GM21717 (cell line): ENCODE measurements at regions not wholly inside any gene's neighbourhood (a gene's known extent, or its start where the extent isn't known, plus 50 kb on each side); places are given as distances from the start of the nearest gene placed in this dataset.
"Not testable (repeated sequence)": the region's sequence is repeated elsewhere in the genome, so short reads cannot be mapped to it uniquely, and the experiment has no call there.

Experiments used
- ATAC-seq: cut with Tn5 transposase; IDR thresholded peaks from one replicate; pipeline ENCODE4 v1.9.1; 2021; ENCODE audit warnings: mild to moderate bottlenecking, moderate library complexity; ENCODE audit not compliant: unreplicated experiment

DNA sequence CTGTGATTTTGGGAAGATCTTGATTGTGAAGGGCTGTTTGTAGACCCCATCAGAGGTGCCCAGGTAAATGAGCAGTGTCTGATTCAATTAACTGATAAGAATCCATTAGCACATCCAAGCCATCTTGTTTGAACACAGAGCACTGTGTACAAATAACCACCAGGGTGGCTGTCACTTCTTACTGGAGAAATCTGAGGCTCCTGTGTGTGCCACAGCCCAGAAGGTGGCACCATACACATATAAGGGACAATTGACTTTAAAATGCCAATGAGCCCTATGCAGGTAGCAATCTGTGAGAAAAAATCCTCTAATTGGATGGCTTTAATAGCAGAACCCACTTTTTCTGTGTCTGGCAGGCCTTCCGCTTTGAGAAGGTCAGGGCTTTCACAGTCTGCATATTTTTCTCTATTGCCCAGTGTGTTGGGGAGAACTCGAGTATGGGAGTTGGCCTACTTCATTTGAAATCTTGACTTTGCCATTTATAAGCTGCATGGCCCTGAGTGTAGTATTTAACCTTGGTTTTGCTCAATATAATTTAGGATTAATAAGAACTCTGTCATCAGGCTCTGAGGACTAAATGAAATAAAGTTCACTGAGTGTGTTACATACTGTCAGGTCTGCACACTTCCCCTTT, 517.4 kb downstream of the CCSER2 start:
- ATAC-seq, result no peak

DNA sequence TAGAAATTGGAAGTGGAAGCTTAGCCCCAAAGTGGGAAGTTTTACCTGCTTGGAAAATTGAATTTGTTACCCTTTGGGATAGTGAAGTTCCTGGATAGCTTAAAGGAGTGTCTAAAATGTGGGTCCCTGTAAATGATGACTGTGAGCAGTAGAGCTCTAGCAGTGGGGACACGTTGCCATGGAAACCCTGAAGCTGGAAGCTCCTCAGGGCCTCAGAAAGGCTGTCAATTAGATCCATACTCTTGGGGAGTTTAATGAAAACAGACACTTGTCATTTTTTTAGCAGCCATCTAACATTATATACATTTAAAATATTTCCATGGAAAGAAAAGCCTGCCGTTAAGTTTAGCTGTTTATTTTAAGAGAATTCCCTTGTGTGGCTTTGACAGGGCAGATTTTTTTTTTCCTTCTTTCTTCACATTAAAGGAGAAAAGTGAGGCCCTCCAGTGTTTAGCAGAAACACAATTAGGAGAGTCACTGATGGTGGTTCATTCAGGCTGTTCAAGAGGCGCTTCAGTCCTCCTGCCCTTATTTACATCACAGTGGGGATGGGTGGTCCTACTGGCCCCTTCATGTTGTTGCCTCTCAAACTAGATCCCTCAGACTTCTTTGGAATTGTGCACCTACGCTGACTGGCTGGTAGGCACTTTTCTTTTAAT, 518.4 kb downstream of the CCSER2 start:
- no peak for ATAC-seq

DNA sequence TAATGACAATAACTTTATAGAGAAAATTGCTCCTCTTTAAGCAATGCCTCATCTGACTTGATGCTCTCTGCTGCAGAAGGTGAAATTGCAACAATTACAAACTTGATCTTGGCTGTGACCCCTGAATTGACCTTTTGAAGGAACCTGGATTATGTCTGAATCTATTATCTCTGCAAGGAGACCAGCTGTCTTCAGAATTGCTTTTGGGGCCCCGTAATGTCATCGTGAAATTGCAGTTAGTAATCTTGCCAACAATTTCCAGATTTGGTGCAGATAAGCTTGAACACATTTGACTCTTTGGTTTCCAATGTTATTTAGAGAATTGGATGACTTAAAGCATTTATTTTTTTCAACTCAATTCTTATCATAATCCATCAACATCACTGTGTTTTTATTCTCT, 520.6 kb downstream of the CCSER2 start:
- ATAC-seq, result no peak

DNA sequence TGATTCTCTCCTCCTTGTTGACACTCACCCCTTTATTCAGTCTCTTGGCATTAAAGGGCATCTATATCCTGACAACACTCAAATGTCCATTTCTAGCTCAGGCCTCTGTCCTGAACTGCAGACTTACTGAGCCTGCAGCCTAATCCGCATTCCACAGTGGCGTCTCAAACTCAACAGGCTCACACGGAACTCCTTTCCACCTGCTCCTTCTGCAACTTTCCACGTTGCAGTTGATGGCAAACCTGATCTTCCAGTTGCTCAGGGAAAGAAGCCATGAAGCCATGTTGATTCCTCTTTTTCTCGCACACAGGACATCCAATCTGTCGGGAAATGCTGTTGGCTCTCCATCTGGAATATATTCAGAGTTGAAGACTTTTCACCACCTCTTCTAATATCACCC, 522.4 kb downstream of the CCSER2 start:
- no peak for ATAC-seq

DNA sequence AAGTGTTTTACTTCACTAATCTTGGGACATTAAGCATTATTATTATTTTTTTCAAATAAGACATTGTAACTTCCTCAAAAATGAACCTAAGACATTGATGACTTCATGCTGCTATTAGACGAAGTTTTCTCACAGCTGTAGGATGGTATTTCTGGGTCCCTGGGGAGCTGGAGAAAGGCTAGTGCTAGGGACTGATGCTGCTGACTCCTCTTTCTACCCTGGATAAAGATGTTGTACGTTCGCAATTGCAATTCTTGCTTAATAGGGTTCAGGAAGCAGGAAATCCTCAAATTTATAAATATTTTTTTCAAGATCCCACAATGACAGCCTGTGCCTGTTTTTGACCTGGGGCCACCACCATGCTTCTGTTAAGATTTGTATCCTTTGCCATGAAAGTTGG, 526.0 kb downstream of the CCSER2 start:
- ATAC-seq, result no peak

DNA sequence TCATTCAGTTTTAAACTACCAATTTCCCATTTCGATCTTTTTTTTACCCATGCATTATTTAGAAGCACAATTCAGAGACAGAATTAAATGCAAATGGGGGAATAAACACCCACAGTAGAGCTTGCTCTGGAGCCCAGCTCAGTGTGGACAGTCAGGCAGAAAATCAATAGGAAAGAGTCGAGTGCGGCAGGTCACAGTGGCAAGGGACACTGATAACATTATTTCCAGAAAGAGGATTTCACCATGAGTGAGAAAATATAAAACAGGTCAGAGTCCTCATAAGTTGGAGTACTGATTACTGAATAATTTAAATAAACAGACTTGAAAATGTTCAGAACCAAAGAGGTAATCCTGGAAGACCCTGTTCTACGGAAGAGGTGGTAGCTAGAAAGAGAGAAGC, 532.5 kb downstream of the CCSER2 start:
- no peak for ATAC-seq

DNA sequence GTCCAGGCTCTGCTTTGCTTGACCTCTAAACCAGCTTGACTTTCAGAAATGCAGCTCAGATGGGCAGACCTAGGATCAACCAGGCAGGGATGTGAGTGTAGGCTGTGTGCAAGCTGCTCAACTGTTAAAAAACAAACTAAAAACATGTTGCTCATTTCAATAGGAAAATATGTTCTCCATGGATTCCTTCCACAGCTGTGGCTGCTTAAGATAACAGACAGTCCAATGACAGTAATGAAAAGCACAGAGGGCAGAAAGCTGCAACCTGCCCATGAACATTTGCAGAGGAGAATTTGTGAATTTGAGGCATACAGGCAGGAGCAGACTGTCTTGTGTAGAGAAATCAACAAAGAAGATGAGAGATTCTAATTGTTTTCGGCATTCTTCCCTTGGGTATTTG, 534.2 kb downstream of the CCSER2 start:
- no peak for ATAC-seq

DNA sequence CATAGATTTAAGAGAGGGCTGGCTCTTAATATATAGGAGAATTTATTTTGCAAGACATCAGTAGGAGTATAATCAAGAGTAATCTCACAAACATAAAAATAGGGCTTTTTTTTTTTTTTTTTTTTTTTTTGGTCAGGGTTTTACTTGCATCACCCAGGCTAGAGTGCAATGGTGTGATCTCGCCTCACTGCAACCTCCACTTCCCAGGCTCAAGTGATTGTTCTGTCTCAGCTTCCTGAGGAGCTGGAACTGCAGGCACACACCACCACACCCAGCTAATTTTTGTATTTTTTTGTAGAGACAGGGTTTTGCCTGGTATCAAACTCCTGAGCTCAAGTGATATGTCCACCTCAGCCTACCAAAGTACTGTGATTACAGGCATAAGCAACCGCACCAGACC, 535.3 kb downstream of the CCSER2 start:
- no peak for ATAC-seq

DNA sequence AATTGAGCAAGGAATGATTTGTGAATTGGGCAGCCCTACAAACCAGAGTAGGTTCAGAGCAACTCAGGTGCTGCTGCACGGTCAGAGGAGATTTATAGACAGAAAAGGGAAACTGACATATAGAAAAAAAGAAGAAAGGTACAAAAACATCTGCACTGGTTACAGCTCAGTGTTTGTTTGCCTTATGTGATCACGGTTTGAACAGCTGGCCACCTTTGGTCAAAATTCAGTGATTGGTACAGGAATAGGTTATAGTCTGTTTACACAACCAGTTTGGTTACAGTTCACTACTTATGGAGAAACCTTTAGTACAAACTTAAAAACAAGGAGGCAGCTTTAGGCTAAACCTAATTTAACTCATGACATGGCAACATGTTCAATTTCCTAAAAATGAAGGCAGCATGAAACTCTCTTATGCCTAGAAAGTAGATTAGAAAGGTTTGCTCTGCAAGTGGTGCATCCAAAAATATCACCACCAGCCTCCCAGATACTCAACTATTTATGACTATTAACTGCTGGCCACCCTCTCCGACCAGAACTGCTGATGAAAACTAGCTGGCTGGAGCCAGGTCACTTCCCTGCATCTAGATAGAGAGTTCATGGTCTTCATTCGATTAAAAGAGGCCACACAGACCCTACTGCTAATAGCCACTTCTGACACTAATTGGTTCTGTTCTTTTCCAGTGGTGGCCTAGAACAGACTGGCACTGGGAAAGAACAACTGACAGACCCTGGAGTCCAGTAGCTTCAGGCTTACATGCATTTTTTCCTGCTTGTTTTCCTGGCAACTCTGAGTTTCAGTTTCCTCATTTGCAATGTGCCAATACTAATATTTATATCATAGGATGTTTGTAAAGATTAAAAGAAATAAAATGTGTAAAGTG, 548.0 kb downstream of the CCSER2 start:
- ATAC-seq, result no peak

DNA sequence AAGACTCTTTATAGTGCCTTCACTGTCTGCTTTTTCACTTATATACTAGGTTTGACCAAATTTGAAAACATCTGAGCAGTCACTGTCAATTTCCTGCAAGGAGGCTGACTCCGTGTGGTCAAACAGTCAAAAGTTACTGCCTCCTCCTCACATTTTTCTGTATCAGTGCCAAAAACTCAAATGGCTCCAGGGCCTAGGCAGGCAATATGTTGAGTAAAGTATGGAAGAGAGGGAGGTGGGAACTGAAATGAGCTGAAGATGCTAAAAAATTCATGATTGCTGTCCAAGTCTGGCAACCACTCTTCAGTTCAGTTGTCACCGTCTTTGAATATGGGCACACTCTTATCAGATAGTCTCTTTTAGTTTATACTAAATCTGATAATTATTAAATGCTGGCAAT, 551.6 kb downstream of the CCSER2 start:
- no peak for ATAC-seq

DNA sequence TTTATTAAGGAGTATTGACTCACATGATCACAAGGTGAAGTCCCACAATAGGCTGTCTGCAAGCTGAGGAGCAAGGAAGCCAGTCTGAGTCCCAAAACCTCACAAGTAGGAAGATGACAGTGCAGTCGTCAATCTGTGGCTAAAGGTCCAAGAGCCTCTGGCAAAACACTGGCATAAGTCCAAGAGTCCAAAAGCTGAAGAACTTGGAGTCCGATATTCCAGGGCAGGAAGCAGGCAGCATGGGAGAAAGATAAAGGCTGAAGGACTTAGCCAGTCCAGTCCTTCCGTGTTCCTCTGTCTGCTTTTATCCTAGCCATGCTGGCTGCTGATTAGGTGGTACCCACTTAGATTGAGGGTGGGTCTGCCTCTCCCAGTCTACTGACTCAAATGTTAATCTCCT, 553.3 kb downstream of the CCSER2 start:
- not testable (repeated sequence) for ATAC-seq

DNA sequence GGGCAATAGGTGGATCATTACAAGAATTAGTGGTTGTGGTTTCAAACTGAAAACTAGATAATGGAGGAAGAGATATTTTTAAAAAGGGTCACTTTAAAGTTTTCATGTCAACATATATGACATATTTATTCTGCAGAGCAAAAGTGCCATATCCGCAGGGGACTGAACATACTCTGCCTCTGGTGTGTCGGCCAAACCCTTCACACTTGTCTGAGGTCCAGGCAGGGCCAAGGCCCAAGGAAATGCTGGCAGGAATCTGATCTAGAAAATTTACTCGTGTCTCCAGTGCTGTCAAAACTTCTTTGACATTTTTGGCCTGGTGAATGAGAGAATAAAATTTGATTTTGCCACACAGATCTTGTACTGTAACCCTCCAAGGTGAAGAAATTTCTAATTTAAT, 562.3 kb downstream of the CCSER2 start:
- no peak for ATAC-seq

DNA sequence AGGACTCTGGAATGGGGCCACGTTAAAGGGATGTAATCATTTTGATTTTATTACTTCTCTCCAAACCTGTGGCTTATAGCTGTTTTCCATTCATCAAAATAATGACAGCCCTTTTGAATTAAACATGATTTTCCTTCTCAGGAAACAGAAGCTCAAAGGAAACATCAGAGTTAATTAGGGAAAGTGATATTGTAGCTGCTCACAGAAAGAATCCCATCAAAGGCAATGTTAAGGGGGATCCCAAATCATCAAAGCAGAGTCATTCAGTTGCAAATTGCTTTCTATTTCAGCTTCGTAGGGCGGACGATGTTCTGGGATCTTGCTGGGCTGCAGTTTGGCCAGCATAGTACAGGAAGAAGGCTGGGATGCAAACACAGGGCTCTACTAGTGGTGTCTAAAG, 563.2 kb downstream of the CCSER2 start:
- no peak for ATAC-seq

DNA sequence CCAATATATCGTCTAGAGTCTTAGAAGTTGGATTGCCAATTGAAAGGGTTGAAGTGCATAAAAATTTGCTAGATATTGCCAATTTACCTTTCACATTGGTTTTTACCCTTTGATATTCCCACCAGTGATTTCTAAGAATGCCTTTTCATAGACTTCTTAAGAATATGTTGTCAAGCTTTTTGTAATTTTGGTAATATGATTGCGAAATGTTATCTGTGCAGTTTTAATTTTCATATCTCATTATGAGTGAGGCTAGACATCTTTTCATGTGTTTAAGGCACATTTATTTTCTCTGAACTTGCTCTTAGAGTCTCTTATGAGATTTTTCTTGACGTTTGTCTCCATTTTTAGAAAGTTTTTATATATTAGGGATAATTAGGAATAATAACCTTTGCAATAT, 567.2 kb downstream of the CCSER2 start:
- ATAC-seq, result no peak

DNA sequence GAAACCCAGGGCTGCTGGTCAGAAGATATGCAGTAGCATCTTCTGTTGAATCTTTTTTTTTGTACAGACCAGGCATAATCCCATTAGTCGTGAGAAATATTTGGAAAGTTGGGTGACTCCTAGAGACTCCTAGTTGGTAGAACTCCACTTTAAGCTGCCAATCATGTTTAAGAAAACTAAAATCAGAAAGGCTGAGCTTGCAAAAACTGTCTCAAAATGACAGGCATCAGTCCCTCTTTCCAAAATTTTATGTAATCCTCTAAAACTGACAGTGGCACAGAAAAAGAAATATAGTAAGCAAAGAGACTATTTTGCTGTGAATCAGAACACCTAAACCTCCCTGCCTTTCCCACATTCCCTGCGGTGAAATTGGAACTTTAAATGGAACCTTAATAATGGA, 568.5 kb downstream of the CCSER2 start:
- no peak for ATAC-seq

DNA sequence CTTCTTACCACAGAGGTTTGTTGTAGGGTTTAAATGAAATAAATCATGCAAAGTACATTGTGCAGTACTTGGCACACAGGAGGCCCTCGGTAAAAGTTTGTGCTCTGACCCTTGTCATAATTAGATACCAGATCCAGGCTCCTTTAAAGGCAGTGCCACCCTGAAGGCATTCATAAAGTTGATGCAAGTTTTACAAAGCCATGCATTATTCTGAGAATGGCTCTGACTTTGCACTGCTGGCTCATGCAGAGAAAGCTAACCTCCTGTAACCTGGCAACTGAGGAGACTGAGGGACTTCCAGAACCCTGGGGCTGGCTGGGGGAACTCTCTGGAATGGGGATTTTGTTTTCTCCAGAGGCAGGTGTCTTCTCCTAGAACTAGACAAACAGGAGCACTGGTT, 570.9 kb downstream of the CCSER2 start:
- no peak for ATAC-seq

DNA sequence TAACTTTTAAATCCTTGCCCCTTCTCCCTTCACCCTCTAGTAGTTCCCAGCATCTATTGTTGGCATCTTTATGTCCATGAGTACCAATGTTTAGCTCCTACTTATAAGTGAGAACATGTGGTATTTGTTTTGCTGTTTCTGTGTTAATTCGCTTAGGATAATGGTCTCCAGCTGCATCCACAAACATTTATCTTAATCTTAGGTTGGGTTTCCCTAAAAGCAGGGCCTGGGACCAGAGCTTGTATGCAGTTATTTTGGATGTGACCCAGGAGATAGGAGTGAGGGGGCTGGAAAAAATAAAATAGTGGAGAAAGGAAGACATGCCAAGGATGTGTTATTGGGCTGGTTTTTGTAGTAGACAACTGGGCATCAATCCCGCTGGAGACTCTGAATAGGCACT, 571.8 kb downstream of the CCSER2 start:
- no peak for ATAC-seq

DNA sequence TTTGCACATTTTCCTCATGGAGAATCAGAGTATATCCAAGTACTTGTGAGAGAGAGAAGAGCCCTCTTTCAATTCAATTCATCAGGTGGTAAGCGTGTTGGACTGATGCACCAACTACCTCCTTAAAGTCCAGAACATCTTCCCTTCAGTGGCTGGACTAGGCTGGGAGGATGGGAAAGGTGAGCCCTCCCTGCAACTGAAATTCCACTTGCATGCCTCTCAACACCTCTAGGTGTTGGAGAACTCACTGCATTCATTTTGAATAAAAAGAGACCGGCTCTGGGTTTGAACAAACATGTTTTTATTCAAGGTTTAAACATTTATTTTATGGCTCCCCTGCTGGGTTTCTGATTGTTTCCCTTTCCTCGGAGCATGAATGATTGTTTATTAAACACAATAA, 573.5 kb downstream of the CCSER2 start:
- ATAC-seq, result no peak

DNA sequence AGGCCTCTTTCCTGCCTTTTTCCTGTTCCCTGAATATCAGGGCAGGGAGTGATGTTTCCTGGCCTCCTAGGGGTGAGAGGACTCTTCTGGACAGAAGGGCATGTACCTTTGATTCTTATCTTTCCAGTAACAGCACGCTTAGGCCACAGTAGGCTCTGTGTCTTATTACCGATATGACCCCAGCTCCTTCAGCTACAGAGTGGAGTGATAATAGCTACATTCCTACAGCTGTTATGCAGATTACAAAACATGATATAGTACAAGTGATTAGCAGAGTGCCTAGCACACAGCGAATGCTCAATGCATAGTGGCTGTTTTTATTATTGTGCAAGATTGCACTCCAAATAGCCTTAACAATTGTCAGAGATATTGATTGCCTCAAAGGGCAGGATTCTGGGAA, 574.2 kb downstream of the CCSER2 start:
- no peak for ATAC-seq

DNA sequence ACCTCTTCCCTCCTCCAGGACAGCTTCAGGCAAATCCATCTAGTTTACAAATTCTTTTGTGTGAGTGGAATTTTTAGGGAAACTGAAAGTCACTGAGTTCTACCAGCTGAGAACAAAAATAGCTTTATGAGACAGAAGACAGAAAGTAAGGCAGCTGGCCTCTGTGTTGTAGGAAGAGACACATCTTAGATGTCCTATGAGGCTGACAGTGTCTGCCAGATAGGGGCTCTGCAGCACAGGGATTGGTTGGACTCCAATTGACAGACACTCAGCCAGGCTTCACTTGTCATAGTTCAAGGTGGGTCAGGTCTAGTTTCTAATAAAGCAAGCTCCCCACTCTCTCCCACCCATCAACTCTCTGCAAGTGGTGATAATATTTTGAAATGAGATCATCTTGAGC, 574.9 kb downstream of the CCSER2 start:
- ATAC-seq, result no peak

DNA sequence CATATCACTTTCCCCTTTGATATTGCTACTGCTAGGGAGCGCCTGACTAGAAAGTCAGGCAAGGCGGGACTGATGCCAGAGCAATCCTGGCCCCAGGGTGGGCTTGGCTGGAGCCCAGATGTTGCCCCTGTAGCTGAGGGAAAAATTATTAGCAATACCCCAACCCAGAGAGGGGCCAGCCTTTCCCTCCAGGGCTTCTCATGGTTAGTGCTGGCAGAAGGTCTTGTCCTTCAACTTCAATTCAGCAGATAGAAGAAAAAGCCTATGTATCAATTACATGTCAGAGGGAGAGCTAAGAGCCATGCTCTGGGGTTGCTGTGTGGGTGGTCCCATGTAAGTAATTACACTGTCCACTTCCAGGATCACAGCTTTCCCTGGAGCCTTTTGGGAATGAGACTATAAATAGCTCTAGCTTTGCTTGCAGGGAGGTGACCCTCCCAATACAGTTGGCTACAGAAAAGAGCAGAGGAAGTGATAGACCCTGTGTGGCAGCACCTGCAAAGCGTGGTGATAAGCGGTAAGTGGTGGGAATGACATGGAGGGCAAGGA, 579.1 kb downstream of the CCSER2 start:
- ATAC-seq, result no peak

DNA sequence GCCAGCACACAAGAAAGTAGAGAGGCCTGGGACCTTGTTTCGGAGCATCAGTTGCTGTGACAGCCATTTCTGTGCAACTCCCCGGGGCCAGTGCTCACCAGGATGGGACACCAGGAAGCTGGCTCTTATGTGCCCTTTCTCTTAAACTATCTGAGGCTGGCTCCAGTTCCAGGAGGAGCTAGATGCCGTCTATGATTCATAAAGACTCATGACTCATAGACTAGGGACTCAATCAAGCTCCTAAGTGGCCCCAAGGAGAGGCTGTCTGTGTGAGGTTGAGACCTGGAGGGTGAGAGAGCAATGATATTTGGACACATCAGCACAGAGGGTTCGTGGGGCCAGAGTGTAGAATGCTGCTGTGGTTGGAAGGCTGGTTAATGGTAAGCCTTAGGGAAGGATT, 580.1 kb downstream of the CCSER2 start:
- ATAC-seq, result no peak
